HG02623 (cell line): ENCODE measurements at regions not wholly inside any gene's neighbourhood (a gene's known extent, or its start where the extent isn't known, plus 50 kb on each side); places are given as distances from the start of the nearest gene placed in this dataset.
A peak's percentile ranks its signal among the peaks of the same experiment; 100 is the strongest.

Experiments used
- ATAC-seq: cut with Tn5 transposase; IDR thresholded peaks from one replicate; pipeline ENCODE4 v1.9.1; 2021; ENCODE audit warnings: moderate library complexity; ENCODE audit not compliant: unreplicated experiment

GRCh38 chr3:159798951-159799350 lies 189.7 kb upstream of the IL12A start:
- ATAC-seq, result no peak

GRCh38 chr3:159800434-159801155 lies 188.0 kb upstream of the IL12A start:
- no peak for ATAC-seq

GRCh38 chr3:159802864-159803263 lies 185.8 kb upstream of the IL12A start:
- no peak for ATAC-seq

GRCh38 chr3:159803459-159803858 lies 185.2 kb upstream of the IL12A start:
- no peak for ATAC-seq

- ATAC-seq, result peak; percentile 95
Measured at GRCh38 chr3:159804726-159805410, 183.8 kb upstream of the IL12A start.

GRCh38 chr3:159805411-159805772 lies 183.2 kb upstream of the IL12A start:
- no peak for ATAC-seq

- no peak for ATAC-seq
Measured at GRCh38 chr3:159806412-159806811, 182.2 kb upstream of the IL12A start.

- ATAC-seq, result no peak
Measured at GRCh38 chr3:159807137-159808040, 181.2 kb upstream of the IL12A start.

GRCh38 chr3:159813822-159814531 lies 174.7 kb upstream of the IL12A start:
- no peak for ATAC-seq

GRCh38 chr3:159816512-159816911 lies 172.1 kb upstream of the IL12A start:
- no peak for ATAC-seq

GRCh38 chr3:159817126-159817525 lies 171.5 kb upstream of the IL12A start:
- no peak for ATAC-seq

GRCh38 chr3:159817571-159817970 lies 171.1 kb upstream of the IL12A start:
- no peak for ATAC-seq

- ATAC-seq, result no peak
Measured at GRCh38 chr3:159818399-159818798, 170.2 kb upstream of the IL12A start.

- no peak for ATAC-seq
Measured at GRCh38 chr3:159818997-159819500, 169.6 kb upstream of the IL12A start.

- ATAC-seq, result no peak
Measured at GRCh38 chr3:159819676-159820075, 169.0 kb upstream of the IL12A start.

- ATAC-seq, result no peak
Measured at GRCh38 chr3:159821110-159821509, 167.5 kb upstream of the IL12A start.

GRCh38 chr3:159821736-159822135 lies 166.9 kb upstream of the IL12A start:
- no peak for ATAC-seq

GRCh38 chr3:159823780-159824179 lies 164.9 kb upstream of the IL12A start:
- no peak for ATAC-seq

GRCh38 chr3:159824333-159824732 lies 164.3 kb upstream of the IL12A start:
- ATAC-seq, result no peak

GRCh38 chr3:159825216-159825854 lies 163.3 kb upstream of the IL12A start:
- ATAC-seq, result no peak
